Caco-2 (cell line): ENCODE measurements at regions not wholly inside any gene's neighbourhood (a gene's known extent, or its start where the extent isn't known, plus 50 kb on each side); places are given as distances from the start of the nearest gene placed in this dataset.

Experiments used
- BruUV-seq: library from RNA; stranded (reverse); fragments of 400-500 nt; replicated peaks from 2 replicates; lab custom pipeline; 2021; lab: Mats Ljungman, UMichigan
- CTCF ChIA-PET: fragments of 300-600 bp; sonication (Branson Sonifier 250); formaldehyde crosslinking; loops from one replicate; lab custom pipeline; 2022; ENCODE audit warnings: antibody characterized with exemption; lab: Charles Lee
- POLR2A ChIA-PET: fragments of 300-600 bp; sonication (Branson Sonifier 250); formaldehyde crosslinking; loops from one replicate; lab custom pipeline; 2022; ENCODE audit warnings: antibody characterized with exemption; lab: Charles Lee
- DNase-seq, 2 experiments: peaks; one replicate each; pipeline versions ENCODE4 v3.0.0 to v3.0.0-alpha.2; 2020 to 2022
- H3K27me3 ChIP-seq: replicated peaks from 2 replicates; pipeline ENCODE4 v1.6.0; 2011; ENCODE audit warnings: low read length; ENCODE audit not compliant: control insufficient read depth, insufficient read depth
- H3K36me3 ChIP-seq: 2 replicates; pipeline ENCODE4 v1.5.1; 2011; ENCODE audit warnings: low read length; ENCODE audit not compliant: control insufficient read depth, insufficient read depth
- H3K4me1 ChIP-seq: fragments of 250-450 bp; sonication (Bioruptor Pico); 2 replicates; pipeline ENCODE4 v1.5.1; 2020; ENCODE audit warnings: mild to moderate bottlenecking
- H3K4me3 ChIP-seq: 2 replicates; pipeline ENCODE4 v1.5.1; 2011; ENCODE audit warnings: low read depth, mild to moderate bottlenecking, control low read depth, low read length
- H3K9me3 ChIP-seq: fragments of 250-450 bp; sonication (Bioruptor Pico); 2 replicates; pipeline ENCODE4 v1.5.1; 2020; ENCODE audit warnings: mild to moderate bottlenecking, moderate library complexity
- H3K27ac Mint-ChIP-seq: one replicate; pipeline ENCODE4 v1.8.0; 2022; ENCODE audit warnings: mixed read lengths; ENCODE audit not compliant: unreplicated experiment
- H3K27me3 Mint-ChIP-seq: one replicate; pipeline ENCODE4 v1.8.0; 2022; ENCODE audit warnings: mixed read lengths; ENCODE audit not compliant: insufficient read depth, unreplicated experiment
- H3K36me3 Mint-ChIP-seq: one replicate; pipeline ENCODE4 v1.8.0; 2022; ENCODE audit warnings: mild to moderate bottlenecking, mixed read lengths; ENCODE audit not compliant: insufficient read depth, unreplicated experiment
- H3K4me1 Mint-ChIP-seq: one replicate; pipeline ENCODE4 v1.8.0; 2022; ENCODE audit warnings: low read depth, mixed read lengths; ENCODE audit not compliant: unreplicated experiment
- H3K4me3 Mint-ChIP-seq: one replicate; pipeline ENCODE4 v1.8.0; 2022; ENCODE audit warnings: mild to moderate bottlenecking, moderate library complexity, mixed read lengths; ENCODE audit not compliant: unreplicated experiment
- H3K9me3 Mint-ChIP-seq: one replicate; pipeline ENCODE4 v1.8.0; 2022; ENCODE audit warnings: mixed read lengths; ENCODE audit not compliant: unreplicated experiment
- CTCF ChIP-seq, 2 experiments: fragments of 200-600 bp in 1 of 2; IDR thresholded peaks; 1 replicate in 1 of 2; 2 replicates in 1 of 2; pipeline versions ENCODE4 v1.5.1 to v1.8.0; 2011 to 2022; ENCODE audit warnings: antibody characterized with exemption in 1 of 2, control low read depth in 1 of 2, inconsistent platforms in 1 of 2, low read depth in 1 of 2, low read length in 1 of 2, mild to moderate bottlenecking in 1 of 2, moderate library complexity in 1 of 2; ENCODE audit not compliant: insufficient read depth in 1 of 2, severe bottlenecking in 1 of 2, unreplicated experiment in 1 of 2
- intact Hi-C: fragments of 100-400 bp; cut with micrococcal nuclease; formaldehyde crosslinking; loops from one replicate; pipeline ENCODE4 v1.10.0; 2022; ENCODE audit not compliant: unreplicated experiment

GRCh38 chr19:16021796-16022195 lies 54.5 kb upstream of the TPM4 start:
- DNase-seq, result no peak
- Histone ChIP-seq H3K4me3 (no peak overlapping the region), H3K36me3 (no peaks in the 10 kb centered on the region), H3K27me3 (no peaks in the 10 kb centered on the region), H3K4me1 (no peaks in the 10 kb centered on the region), H3K9me3 (no peaks in the 10 kb centered on the region)
- H3K27ac Mint-ChIP-seq, result no peak overlapping the region
- ChIA-PET POLR2A (interaction anchor here (0.6 kb wide), 1 partner anchor 183 kb away, joined by 14 read pairs; no protein-coding TSS in a partner anchor), CTCF (interaction anchor here (0.6 to 0.7 kb wide), 3 partner anchors 201 to 1206 kb away, joined by 3 to 6 read pairs (median 4); no protein-coding TSS in a partner anchor)
- BruUV-seq, result no TSS peak
- TF ChIP-seq CTCF (IDR thresholded peaks at IDR 0.05; ENCODE audit: insufficient read depth in 1 of 2, low read depth in 1 of 2, low read length in 1 of 2, severe bottlenecking in 1 of 2, unreplicated experiment in 1 of 2), result no peak
- no peaks in the 10 kb centered on the region for H3K36me3 Mint-ChIP-seq
- no peaks in the 10 kb centered on the region for H3K9me3 Mint-ChIP-seq
- intact Hi-C loops, result loop anchor here (10.0 kb wide), 1 partner anchor 397 kb away; no protein-coding TSS in a partner anchor
- no peaks in the 10 kb centered on the region for H3K27me3 Mint-ChIP-seq
- H3K4me3 Mint-ChIP-seq, result no peak overlapping the region
- H3K4me1 Mint-ChIP-seq, result no peaks in the 10 kb centered on the region

- Histone ChIP-seq H3K36me3 (no peaks in the 10 kb centered on the region), H3K9me3 (no peaks in the 10 kb centered on the region), H3K27me3 (no peaks in the 10 kb centered on the region), H3K4me3 (no peak overlapping the region), H3K4me1 (no peaks in the 10 kb centered on the region)
- no peaks in the 10 kb centered on the region for H3K4me1 Mint-ChIP-seq
- no peak overlapping the region for H3K4me3 Mint-ChIP-seq
- POLR2A ChIA-PET, result interaction anchor here (0.6 kb wide), 1 partner anchor 183 kb away, joined by 14 read pairs; no protein-coding TSS in a partner anchor
- intact Hi-C loops, result loop anchor here (10.0 kb wide), 1 partner anchor 397 kb away; no protein-coding TSS in a partner anchor
- CTCF ChIA-PET, result interaction anchor here (0.5 to 0.6 kb wide), 2 partner anchors 19 to 200 kb away, joined by 3 to 6 read pairs; no protein-coding TSS in a partner anchor
- no peak overlapping the region for H3K27ac Mint-ChIP-seq
- no TSS peak for BruUV-seq
- H3K36me3 Mint-ChIP-seq, result no peaks in the 10 kb centered on the region
- no peaks in the 10 kb centered on the region for H3K27me3 Mint-ChIP-seq
- DNase-seq, result no peak
- no peak for TF ChIP-seq CTCF (IDR thresholded peaks at IDR 0.05; ENCODE audit: insufficient read depth in 1 of 2, low read depth in 1 of 2, low read length in 1 of 2, severe bottlenecking in 1 of 2, unreplicated experiment in 1 of 2)
- no peaks in the 10 kb centered on the region for H3K9me3 Mint-ChIP-seq
Measured at GRCh38 chr19:16022251-16022650, 54.0 kb upstream of the TPM4 start.

- no peak overlapping the region for H3K4me3 Mint-ChIP-seq
- Histone ChIP-seq H3K36me3 (no peaks in the 10 kb centered on the region), H3K4me3 (no peak overlapping the region), H3K27me3 (no peaks in the 10 kb centered on the region), H3K4me1 (no peaks in the 10 kb centered on the region), H3K9me3 (no peaks in the 10 kb centered on the region)
- intact Hi-C loops, result loop anchor here (10.0 kb wide), 1 partner anchor 398 kb away; no protein-coding TSS in a partner anchor
- no peak for TF ChIP-seq CTCF (IDR thresholded peaks at IDR 0.05; ENCODE audit: insufficient read depth in 1 of 2, low read depth in 1 of 2, low read length in 1 of 2, severe bottlenecking in 1 of 2, unreplicated experiment in 1 of 2)
- H3K4me1 Mint-ChIP-seq, result no peaks in the 10 kb centered on the region
- CTCF ChIA-PET, result interaction anchor here (0.5 kb wide), 1 partner anchor 18 kb away, joined by 3 read pairs; no protein-coding TSS in a partner anchor
- no peaks in the 10 kb centered on the region for H3K36me3 Mint-ChIP-seq
- DNase-seq, result peak in 1 of 2 experiments; percentile 13
- no peaks in the 10 kb centered on the region for H3K9me3 Mint-ChIP-seq
- no peak overlapping the region for H3K27ac Mint-ChIP-seq
- POLR2A ChIA-PET, result no interaction called here
- no peaks in the 10 kb centered on the region for H3K27me3 Mint-ChIP-seq
- BruUV-seq, result no TSS peak
Measured at GRCh38 chr19:16022681-16023080, 53.6 kb upstream of the TPM4 start.
